T-helper 2 cell treated with Interferon-gamma antibody and Interleukin-4, amounts not matched to agents 5 μg/mL and 100 μg/mL, for 36 hours (primary cell): ENCODE measurements at regions not wholly inside any gene's neighbourhood (a gene's known extent, or its start where the extent isn't known, plus 50 kb on each side); places are given as distances from the start of the nearest gene placed in this dataset.

Experiments used
- DNase-seq: peaks from one replicate; pipeline ENCODE4 v3.0.0; 2021; ENCODE audit warnings: low spot score
- H3K27ac Mint-ChIP-seq: one replicate; pipeline ENCODE4 v1.8.0; 2021; ENCODE audit warnings: mild to moderate bottlenecking, mixed read lengths
- H3K27me3 Mint-ChIP-seq: one replicate; pipeline ENCODE4 v1.8.0; 2021; ENCODE audit warnings: low read depth, mixed read lengths
- H3K36me3 Mint-ChIP-seq: one replicate; pipeline ENCODE4 v1.8.0; 2021; ENCODE audit warnings: low read depth, mixed read lengths
- H3K4me1 Mint-ChIP-seq: one replicate; pipeline ENCODE4 v1.8.0; 2021; ENCODE audit warnings: low read depth, mixed read lengths
- H3K4me3 Mint-ChIP-seq: one replicate; pipeline ENCODE4 v1.8.0; 2022; ENCODE audit warnings: mild to moderate bottlenecking, moderate library complexity, mixed read lengths
- H3K9me3 Mint-ChIP-seq: one replicate; pipeline ENCODE4 v1.8.0; 2021; ENCODE audit warnings: mixed read lengths

DNA sequence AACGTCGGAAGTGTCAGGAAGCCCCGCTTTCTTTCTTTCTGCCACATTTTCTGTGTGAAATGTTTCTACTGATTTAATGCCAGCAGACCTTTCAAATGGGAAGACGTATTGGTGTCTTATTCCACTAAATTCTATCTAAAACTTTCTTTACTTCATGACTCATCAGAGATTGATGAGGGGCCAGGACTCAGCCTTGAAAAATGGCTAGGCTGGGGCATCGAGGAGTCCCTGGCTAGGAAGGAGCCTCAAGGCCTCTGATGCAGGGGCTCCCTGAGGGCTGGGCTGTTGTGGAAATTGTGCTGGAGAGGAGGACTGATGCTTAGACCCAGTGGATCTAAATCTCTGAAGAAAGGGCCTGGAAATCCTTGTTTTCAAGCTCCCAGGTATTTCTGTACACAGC lies 192.8 kb upstream of the PDE10A start:
- Mint-ChIP-seq H3K27me3 (peaks cover 40% of the 10 kb centered on the region), H3K9me3 (no peaks in the 10 kb centered on the region), H3K4me3 (no peak overlapping the region), H3K27ac (no peak overlapping the region), H3K36me3 (no peaks in the 10 kb centered on the region), H3K4me1 (no peaks in the 10 kb centered on the region)
- DNase-seq = no peak

DNA sequence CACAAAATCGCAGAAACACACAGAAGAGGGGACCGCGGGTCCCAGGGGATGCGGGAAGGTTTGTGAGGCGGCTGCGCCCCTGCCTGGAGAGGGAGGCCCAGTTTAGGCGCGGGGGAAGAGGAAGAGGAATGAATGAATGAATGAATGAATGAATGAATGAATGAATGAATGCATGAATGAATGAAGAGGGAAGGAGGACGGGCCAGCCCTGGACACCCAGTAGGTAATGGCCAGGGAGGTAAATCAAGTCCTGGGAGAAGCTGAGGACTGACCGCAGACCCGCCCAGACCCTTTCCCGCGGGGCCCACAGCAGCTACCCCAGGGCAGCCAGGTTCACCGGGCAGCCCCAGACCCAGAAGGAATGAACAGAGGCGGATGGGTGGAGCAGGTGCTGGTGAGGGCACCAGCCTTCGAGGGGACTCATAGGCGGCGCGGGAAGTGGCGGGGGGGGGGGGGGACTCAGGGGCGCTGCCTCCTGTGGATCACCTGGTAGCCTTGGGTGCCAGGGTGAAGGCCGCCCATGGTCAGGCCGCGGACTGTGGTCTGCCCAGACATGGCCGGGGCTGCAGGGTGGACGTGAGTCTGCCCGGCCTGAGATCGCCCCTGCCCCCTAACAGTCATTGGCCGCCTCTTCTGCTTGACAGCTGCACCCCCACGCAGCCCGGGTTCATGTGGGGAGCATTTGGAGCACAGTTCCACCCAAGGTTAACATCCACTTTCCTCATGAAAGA lies 192.0 kb upstream of the PDE10A start:
- Mint-ChIP-seq H3K4me3 (no peak overlapping the region), H3K27ac (no peak overlapping the region), H3K36me3 (no peaks in the 10 kb centered on the region), H3K27me3 (peaks cover 47% of the 10 kb centered on the region), H3K4me1 (peaks cover 2% of the 10 kb centered on the region), H3K9me3 (no peaks in the 10 kb centered on the region)
- no peak for DNase-seq

DNA sequence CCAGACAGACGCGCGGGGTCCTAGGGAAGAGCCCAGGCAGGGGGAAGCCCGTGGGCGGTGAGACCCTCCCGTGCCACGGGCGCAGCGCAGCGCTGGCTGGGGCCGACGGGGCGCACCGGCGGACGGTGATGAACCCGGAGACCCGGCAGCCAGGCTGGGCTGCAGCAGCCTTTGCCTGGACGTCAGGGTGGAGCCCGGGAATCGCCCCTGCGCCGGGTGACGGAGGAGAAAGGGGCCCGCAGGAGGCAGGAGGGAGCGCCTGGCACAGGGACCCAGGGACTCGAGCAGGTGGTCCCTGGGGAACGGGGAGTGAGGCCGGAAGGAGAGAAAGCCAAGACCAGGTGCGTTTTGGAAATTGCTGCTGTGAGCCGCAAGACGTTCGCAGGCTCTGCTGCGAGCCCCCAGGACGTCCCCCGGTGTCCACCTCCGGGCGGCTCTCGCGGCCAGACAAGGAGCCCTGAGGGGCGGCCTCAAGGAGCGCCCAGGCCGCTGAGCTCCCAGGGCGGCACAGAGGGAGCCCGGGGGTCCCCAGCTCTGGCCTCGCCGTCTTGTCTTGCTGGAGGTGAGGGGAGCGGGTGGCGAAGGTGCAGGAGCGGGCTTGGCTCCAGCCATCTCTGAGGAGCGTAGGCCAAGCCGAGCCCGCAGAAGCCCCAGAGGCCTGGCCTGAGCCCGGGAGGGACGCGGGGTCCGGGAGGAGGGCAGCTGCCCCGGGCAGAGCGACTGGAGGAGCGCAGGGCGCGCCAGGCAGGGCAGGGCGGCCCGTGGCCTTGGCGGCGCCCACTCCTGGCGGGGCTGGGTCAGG lies 191.2 kb upstream of the PDE10A start:
- Mint-ChIP-seq H3K4me1 (peaks cover 9% of the 10 kb centered on the region), H3K9me3 (no peaks in the 10 kb centered on the region), H3K4me3 (no peak overlapping the region), H3K36me3 (no peaks in the 10 kb centered on the region), H3K27me3 (peaks cover 51% of the 10 kb centered on the region), H3K27ac (no peak overlapping the region)
- no peak for DNase-seq

DNA sequence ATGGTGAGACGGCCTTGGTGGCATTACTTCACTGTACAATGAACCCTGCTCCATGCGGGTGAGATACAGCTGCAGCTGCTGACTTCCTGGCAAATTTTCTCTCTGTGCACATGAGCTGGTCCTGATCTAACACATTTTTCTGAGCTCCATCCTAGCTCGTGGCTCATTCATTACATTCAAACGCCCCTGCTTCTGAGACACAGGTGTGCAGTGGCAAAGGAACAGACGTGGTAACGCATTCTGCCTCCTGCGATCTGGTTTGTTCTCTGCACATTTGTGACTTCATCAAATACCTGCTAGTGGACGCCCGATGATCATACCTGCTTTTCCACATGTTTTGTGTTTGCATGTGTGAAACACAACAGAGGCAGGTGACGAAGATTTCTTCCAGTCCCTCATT lies 189.6 kb upstream of the PDE10A start:
- Mint-ChIP-seq H3K4me1 (peaks cover 13% of the 10 kb centered on the region), H3K9me3 (no peaks in the 10 kb centered on the region), H3K36me3 (no peaks in the 10 kb centered on the region), H3K27me3 (peaks cover 55% of the 10 kb centered on the region), H3K4me3 (no peak overlapping the region), H3K27ac (no peak overlapping the region)
- no peak for DNase-seq

DNA sequence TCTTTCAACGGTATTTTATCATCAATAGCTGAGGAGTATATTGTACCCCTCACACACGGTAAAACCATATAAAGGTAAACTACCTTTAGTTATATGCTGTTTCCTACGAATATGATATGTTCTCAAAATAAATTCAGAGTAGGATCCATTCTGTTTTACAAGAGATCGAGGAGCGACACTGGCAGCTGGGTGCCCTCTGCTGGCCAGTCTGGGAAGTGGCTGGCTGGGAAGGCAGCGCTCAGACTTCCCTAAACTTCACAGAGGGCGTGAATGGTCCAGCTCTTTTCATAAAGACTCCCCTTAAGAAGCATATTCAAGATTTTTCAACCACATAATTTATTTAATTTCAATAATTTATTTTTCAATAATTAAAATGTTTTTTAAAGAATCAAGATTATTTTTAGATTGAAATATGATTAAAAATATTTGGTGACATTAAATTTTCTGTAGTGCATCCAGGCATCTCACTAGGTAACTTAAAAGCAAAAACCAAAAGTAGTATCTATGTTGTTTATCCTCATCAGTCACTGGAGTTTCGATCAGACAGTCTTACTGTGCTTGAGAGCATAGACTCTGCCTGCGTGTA lies 187.5 kb upstream of the PDE10A start:
- Mint-ChIP-seq H3K4me1 (peaks cover 17% of the 10 kb centered on the region), H3K27ac (no peak overlapping the region), H3K4me3 (peak overlapping the region; percentile 7), H3K27me3 (peaks cover 60% of the 10 kb centered on the region), H3K9me3 (no peaks in the 10 kb centered on the region), H3K36me3 (no peaks in the 10 kb centered on the region)
- peak; percentile 34 for DNase-seq

DNA sequence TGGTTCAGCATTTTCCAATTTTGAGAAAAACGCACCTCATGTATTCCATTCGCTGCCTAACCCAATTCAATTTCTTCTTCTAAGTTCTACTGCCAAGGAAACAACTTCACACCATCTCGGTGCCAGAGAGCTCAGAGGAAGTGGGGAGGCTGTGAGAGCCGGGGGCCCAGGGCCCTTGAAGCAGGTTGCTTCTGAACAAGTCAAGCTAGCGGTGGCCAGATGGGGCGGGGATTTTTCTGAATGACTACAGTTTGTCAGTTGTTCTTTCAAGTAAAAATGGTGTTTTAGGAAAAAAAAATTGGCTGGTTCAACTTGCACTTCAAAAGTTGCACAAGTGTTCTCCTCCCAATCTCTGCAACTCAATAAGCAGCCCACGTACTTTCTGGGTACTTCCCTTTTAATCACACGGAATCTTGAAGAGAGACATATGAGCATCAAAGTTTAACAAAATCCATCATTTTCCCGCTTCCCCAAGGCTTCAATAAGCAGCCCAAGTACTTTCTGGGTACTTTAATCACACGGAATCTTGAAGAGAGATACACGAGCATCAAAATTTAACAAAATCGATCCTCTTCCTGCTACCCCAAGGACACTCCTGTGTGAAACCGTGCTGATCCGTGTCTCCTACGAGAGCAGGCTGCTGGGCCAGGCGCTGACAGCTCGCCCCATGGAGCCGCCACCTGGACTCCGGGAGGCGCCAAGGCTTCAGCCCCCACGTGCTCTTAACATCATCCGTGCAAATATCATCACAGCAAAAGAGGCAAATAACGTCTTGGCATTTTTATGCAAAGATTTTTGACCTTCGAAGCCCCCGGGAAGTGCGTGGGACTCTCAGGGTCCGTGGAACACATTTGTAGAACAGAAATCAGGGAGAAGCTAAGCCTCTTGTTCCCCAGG lies 186.7 kb upstream of the PDE10A start:
- Mint-ChIP-seq H3K36me3 (no peaks in the 10 kb centered on the region), H3K27me3 (peaks cover 64% of the 10 kb centered on the region), H3K4me1 (peaks cover 17% of the 10 kb centered on the region), H3K27ac (no peak overlapping the region), H3K9me3 (no peaks in the 10 kb centered on the region), H3K4me3 (peak overlapping the region; percentile 16)
- peak; percentile 21 for DNase-seq

DNA sequence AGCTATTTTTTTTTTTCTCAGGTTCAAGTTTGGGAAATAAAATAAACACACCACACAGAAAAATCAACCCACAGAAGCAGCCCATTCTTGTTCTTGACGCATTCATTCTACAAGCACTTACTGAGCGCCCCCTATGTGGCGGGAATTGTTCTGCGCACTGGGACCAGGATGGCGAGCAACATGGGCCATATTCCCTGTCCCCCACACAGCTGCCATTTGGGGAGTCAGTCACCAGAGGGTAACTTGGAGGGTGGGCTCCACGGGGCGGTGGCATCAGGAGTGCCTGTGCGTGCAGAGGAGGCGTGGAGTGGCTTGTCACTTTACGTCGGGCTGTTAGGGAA lies 185.0 kb upstream of the PDE10A start:
- no peak for DNase-seq
- Mint-ChIP-seq H3K27ac (no peak overlapping the region), H3K9me3 (no peaks in the 10 kb centered on the region), H3K36me3 (no peaks in the 10 kb centered on the region), H3K4me3 (no peak overlapping the region), H3K4me1 (peaks cover 17% of the 10 kb centered on the region), H3K27me3 (peaks cover 61% of the 10 kb centered on the region)

DNA sequence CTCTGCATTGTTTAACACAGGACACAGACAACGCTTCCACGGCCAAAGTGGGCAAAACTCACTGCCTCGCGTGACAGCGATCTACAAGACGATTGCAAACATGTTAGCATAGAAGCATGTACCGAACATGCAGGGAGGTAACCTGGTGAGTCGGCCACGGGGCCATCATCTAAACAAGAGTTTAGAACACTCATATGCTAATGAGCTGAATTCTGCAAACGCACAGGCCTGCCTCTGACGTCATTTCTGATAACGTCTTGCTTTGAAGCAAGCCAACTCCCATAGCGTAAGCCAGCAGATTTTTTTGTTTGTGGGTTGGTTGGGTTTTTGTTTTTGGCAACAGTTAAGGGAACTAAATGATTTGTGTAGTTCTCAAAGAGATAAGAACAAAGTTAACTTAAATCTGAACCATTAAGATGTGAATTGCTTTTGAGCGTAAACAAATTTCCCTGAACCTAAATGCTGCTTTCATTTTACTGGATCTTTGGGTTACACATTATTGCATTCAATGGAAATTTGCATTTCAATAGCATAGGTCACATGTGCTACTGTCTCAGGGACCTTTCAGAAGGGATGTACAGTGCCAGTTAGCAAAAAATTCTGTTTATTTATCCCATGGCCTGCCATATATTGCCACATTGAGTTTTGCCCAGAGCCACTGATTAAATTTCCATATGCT lies 184.5 kb upstream of the PDE10A start:
- Mint-ChIP-seq H3K9me3 (no peaks in the 10 kb centered on the region), H3K4me3 (no peak overlapping the region), H3K4me1 (peaks cover 17% of the 10 kb centered on the region), H3K27ac (no peak overlapping the region), H3K36me3 (no peaks in the 10 kb centered on the region), H3K27me3 (peaks cover 60% of the 10 kb centered on the region)
- DNase-seq = peak; percentile 37

DNA sequence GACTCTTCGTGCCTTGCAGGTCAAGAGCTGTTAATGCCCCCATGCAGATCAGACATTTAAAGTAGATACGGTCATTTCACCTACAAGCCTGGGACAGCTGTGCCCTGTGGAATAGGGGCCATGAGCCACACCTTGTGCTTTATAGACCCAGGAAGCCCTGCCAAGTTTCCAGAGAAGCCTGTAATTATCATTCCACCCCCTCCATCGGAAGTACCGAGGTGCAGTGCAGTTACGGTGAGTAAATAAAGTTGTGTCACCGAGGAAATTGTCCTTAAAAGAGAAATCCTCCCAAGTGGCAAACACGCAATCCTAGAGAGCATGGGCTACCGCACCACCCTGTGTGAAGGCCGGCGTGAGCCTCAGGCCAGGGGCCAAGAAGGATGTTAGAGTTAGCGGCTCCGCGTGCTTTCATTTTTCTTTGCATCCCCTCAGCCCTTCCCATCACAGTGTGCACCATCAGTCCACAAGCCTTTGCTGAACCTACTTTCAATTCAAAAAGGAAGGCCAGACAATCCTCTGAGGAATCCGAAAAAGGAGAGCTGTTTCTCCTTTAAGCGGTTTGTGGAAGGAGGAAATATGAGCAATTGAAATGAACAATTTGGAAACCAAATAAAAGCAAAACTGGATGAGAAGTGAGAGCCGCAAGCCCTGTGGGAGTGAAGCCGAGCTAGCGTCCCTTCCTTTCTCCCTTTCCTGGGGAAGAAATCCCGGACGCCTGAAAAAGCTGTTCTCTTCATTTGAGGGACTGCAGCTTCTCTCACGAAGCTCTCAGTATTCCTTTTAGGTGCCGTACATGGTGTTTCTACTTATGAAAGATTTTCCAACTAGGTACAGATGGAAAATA lies 183.3 kb upstream of the PDE10A start:
- DNase-seq = no peak
- H3K36me3 Mint-ChIP-seq = no peaks in the 10 kb centered on the region
- H3K4me1 Mint-ChIP-seq = peaks cover 17% of the 10 kb centered on the region
- no peaks in the 10 kb centered on the region for H3K9me3 Mint-ChIP-seq
- H3K27me3 Mint-ChIP-seq = peaks cover 54% of the 10 kb centered on the region
- no peak overlapping the region for H3K4me3 Mint-ChIP-seq
- H3K27ac Mint-ChIP-seq = no peak overlapping the region

DNA sequence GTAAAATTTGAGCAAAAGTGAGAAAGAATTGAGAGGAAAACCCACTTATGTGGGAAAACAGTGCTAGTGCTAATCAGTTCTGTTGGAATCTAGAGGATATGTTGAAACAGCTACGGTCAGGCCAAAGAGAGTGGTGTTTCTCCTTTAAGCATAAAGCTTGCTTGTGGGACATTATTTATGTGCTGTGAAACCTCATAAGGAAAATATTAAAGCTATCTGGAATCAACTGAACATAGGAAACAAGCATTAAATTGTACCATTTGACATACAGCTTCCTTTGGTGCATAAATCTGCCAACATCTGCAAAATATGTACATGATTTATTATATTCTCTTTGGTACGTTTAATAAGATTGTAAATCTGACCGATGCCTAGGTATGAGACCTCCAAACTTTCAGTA lies 182.5 kb upstream of the PDE10A start:
- Mint-ChIP-seq H3K4me1 (peaks cover 17% of the 10 kb centered on the region), H3K36me3 (no peaks in the 10 kb centered on the region), H3K27ac (no peak overlapping the region), H3K4me3 (no peak overlapping the region), H3K27me3 (peaks cover 48% of the 10 kb centered on the region), H3K9me3 (no peaks in the 10 kb centered on the region)
- DNase-seq = no peak

DNA sequence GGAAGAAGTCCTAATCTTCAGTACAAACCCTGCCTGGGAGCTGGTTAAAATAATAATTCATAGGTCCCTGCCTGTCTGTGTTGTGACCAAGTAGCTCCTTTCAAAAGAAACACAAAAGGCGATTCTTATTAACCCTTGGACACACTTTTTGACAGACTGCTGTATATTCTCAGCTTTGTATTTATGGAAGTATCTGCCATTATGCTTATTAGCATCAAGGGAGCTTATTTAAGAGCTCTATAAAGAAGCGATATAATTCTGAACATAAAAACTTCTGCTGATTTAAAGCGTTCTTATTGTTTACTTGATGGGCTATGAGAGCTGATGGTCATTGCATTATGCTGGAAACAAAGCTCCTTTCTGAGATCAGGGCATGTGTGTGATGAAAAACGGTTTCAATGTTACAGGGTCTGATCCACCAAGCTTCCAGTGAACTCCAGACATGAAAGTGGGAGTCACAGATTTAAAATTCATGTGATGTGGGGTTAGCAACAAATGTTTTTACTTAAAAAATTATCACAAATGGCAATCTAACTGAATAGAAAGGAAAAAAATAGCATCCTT lies 181.8 kb upstream of the PDE10A start:
- H3K36me3 Mint-ChIP-seq = no peaks in the 10 kb centered on the region

DNA sequence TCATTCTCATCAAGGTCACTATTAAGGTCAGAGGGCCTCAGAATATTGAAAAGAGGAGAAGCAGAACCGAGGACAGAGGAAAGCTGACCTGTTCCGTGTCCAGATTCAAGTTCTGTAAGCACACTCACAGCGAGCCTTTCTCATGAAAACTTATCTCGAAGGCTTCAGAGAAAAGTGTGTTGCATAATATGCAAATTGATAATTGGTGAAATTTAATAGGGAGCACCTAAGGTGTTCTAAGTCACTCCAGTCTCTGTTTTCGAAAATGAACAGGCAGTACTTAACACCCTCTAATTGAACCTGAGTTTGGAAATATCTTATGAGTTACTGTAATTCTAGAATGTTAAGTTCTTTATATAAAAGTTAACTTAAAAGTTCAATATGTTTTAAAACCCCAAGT lies 181.2 kb upstream of the PDE10A start:
- Mint-ChIP-seq H3K9me3 (no peaks in the 10 kb centered on the region), H3K27ac (no peak overlapping the region), H3K4me1 (peaks cover 8% of the 10 kb centered on the region), H3K4me3 (no peak overlapping the region), H3K27me3 (peaks cover 43% of the 10 kb centered on the region), H3K36me3 (no peaks in the 10 kb centered on the region)
- DNase-seq = no peak

More for the DNA sequence above, 181.8 kb upstream of the PDE10A start:
- no peaks in the 10 kb centered on the region for H3K9me3 Mint-ChIP-seq
- H3K27ac Mint-ChIP-seq = no peak overlapping the region
- H3K4me3 Mint-ChIP-seq = no peak overlapping the region
- no peak for DNase-seq
- peaks cover 43% of the 10 kb centered on the region for H3K27me3 Mint-ChIP-seq
- peaks cover 14% of the 10 kb centered on the region for H3K4me1 Mint-ChIP-seq
